Gastroesophageal sphincter (tissue), 3 donors: ENCODE measurements at regions not wholly inside any gene's neighbourhood (a gene's known extent, or its start where the extent isn't known, plus 50 kb on each side); places are given as distances from the start of the nearest gene placed in this dataset.

Experiments
- EP300 ChIP-seq: sonication (generic); formaldehyde crosslinking; IDR thresholded peaks from one replicate; pipeline ENCODE4 v1.6.1; 2017; ENCODE audit warnings: antibody characterized with exemption, mild to moderate bottlenecking
- POLR2A ChIP-seq, 2 donors: fragments of 450-650 bp; IDR thresholded peaks; one replicate each; pipeline ENCODE4 v1.6.1; 2017; ENCODE audit warnings: antibody characterized with exemption in 2 of 2, mild to moderate bottlenecking in 2 of 2, moderate library complexity in 1 of 2
- POLR2AphosphoS5 ChIP-seq: sonication (generic); formaldehyde crosslinking; IDR thresholded peaks from one replicate; pipeline ENCODE4 v1.6.1; 2017; ENCODE audit warnings: antibody characterized with exemption
- TF ChIP-seq, protein P1 (sequence below), 4 experiments: fragments of 200-600 bp in 2 of 4; fragments of 450-650 bp in 2 of 4; sonication (generic) in 1 of 4; IDR thresholded peaks; one replicate each; pipeline ENCODE4 v1.5.1; 2017 to 2019; ENCODE audit warnings: antibody characterized with exemption in 4 of 4, mild to moderate bottlenecking in 2 of 4, moderate library complexity in 2 of 4

DNA sequence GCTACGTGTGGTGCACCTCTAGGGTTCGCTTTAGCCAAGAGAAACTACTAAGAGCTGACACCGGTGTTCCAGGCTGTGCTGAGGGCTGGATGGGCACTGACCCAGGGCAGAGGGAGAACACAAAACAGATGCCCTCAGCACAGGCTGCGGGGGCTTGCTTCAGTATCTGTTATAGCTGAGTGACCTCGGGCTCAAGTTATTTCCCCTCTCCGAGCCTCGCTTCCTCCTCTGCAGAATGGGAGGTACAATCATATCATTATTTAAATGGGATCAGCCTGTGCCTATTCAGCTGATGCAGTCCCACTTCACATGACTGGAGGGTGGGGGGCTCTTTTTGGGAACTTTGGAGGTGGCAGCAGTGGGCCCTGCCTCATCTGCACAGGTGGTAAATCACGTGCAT is 156.1 kb upstream of the APCDD1 start:
- TF ChIP-seq POLR2A (IDR thresholded peaks at IDR 0.05) (no peak), POLR2AphosphoS5 (no peak), EP300 (no peak)
- TF ChIP-seq, protein P1, sequence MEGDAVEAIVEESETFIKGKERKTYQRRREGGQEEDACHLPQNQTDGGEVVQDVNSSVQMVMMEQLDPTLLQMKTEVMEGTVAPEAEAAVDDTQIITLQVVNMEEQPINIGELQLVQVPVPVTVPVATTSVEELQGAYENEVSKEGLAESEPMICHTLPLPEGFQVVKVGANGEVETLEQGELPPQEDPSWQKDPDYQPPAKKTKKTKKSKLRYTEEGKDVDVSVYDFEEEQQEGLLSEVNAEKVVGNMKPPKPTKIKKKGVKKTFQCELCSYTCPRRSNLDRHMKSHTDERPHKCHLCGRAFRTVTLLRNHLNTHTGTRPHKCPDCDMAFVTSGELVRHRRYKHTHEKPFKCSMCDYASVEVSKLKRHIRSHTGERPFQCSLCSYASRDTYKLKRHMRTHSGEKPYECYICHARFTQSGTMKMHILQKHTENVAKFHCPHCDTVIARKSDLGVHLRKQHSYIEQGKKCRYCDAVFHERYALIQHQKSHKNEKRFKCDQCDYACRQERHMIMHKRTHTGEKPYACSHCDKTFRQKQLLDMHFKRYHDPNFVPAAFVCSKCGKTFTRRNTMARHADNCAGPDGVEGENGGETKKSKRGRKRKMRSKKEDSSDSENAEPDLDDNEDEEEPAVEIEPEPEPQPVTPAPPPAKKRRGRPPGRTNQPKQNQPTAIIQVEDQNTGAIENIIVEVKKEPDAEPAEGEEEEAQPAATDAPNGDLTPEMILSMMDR (IDR thresholded peaks at IDR 0.05), result no peak
